Lower leg skin (tissue), 3 donors: ENCODE measurements at regions not wholly inside any gene's neighbourhood (a gene's known extent, or its start where the extent isn't known, plus 50 kb on each side); places are given as distances from the start of the nearest gene placed in this dataset.

ENCODE experiments used
- POLR2A ChIP-seq, 2 donors: fragments of 450-650 bp; IDR thresholded peaks; one replicate each; pipeline ENCODE4 v1.6.1; 2016 to 2017; ENCODE audit warnings: antibody characterized with exemption in 2 of 2, mild to moderate bottlenecking in 1 of 2, moderate library complexity in 1 of 2
- TF ChIP-seq, protein P1 (sequence below), 3 donors: fragments of 450-650 bp; IDR thresholded peaks; one replicate each; pipeline ENCODE4 v1.5.1; 2016; ENCODE audit warnings: antibody characterized with exemption in 3 of 3, mild to moderate bottlenecking in 3 of 3, moderate library complexity in 2 of 3

- TF ChIP-seq, protein P1, sequence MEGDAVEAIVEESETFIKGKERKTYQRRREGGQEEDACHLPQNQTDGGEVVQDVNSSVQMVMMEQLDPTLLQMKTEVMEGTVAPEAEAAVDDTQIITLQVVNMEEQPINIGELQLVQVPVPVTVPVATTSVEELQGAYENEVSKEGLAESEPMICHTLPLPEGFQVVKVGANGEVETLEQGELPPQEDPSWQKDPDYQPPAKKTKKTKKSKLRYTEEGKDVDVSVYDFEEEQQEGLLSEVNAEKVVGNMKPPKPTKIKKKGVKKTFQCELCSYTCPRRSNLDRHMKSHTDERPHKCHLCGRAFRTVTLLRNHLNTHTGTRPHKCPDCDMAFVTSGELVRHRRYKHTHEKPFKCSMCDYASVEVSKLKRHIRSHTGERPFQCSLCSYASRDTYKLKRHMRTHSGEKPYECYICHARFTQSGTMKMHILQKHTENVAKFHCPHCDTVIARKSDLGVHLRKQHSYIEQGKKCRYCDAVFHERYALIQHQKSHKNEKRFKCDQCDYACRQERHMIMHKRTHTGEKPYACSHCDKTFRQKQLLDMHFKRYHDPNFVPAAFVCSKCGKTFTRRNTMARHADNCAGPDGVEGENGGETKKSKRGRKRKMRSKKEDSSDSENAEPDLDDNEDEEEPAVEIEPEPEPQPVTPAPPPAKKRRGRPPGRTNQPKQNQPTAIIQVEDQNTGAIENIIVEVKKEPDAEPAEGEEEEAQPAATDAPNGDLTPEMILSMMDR (IDR thresholded peaks at IDR 0.05): no peak
- TF ChIP-seq POLR2A (IDR thresholded peaks at IDR 0.05): no peak
Measured at GRCh38 chr12:19772776-19773175, 333.5 kb downstream of the AEBP2 start.
